ENCODE measurements at regions not wholly inside any gene's neighbourhood (a gene's known extent, or its start where the extent isn't known, plus 50 kb on each side); places are given as distances from the start of the nearest gene placed in this dataset.
"Not testable (repeated sequence)": the region's sequence is repeated elsewhere in the genome, so short reads cannot be mapped to it uniquely, and the experiment has no call there.

GRCh38 chr15:34528055-34528754 is 55.2 kb downstream of the GOLGA8B start:
- H3K4me1 Mint-ChIP-seq (ENCODE audit: low read depth); DNase-seq; H3K9me3 Mint-ChIP-seq; H3K36me3 Mint-ChIP-seq (ENCODE audit: insufficient read depth in 2 of 2); ATAC-seq (replicated peaks in 1 of 2); H3K4me3 Mint-ChIP-seq; H3K27ac Mint-ChIP-seq; H3K27me3 Mint-ChIP-seq (ENCODE audit: low read depth): not testable (repeated sequence)

GRCh38 chr15:34527641-34528040 is 55.8 kb downstream of the GOLGA8B start:
- not testable (repeated sequence) for H3K4me3 Mint-ChIP-seq; H3K27me3 Mint-ChIP-seq (ENCODE audit: low read depth)

GRCh38 chr15:34523849-34524248 is 59.6 kb downstream of the GOLGA8B start:
- not testable (repeated sequence) for H3K27ac Mint-ChIP-seq; H3K27me3 Mint-ChIP-seq (ENCODE audit: low read depth); H3K36me3 Mint-ChIP-seq (ENCODE audit: insufficient read depth in 2 of 2); DNase-seq; H3K4me1 Mint-ChIP-seq (ENCODE audit: low read depth); H3K4me3 Mint-ChIP-seq; H3K9me3 Mint-ChIP-seq
- ATAC-seq (replicated peaks in 1 of 2): peak in 1 of 2 donors; percentile 43

More at GRCh38 chr15:34527641-34528040, 55.8 kb downstream of the GOLGA8B start:
- H3K27ac Mint-ChIP-seq; DNase-seq; H3K36me3 Mint-ChIP-seq (ENCODE audit: insufficient read depth in 2 of 2); H3K9me3 Mint-ChIP-seq; H3K4me1 Mint-ChIP-seq (ENCODE audit: low read depth); ATAC-seq (replicated peaks in 1 of 2): not testable (repeated sequence)

GRCh38 chr15:34522601-34523000 is 60.9 kb downstream of the GOLGA8B start:
- not testable (repeated sequence) for H3K4me1 Mint-ChIP-seq (ENCODE audit: low read depth); DNase-seq; H3K4me3 Mint-ChIP-seq; H3K36me3 Mint-ChIP-seq (ENCODE audit: insufficient read depth in 2 of 2); H3K27me3 Mint-ChIP-seq (ENCODE audit: low read depth); ATAC-seq (replicated peaks in 1 of 2); H3K27ac Mint-ChIP-seq; H3K9me3 Mint-ChIP-seq

- not testable (repeated sequence) for H3K36me3 Mint-ChIP-seq (ENCODE audit: insufficient read depth in 2 of 2); H3K27me3 Mint-ChIP-seq (ENCODE audit: low read depth); H3K9me3 Mint-ChIP-seq; H3K4me1 Mint-ChIP-seq (ENCODE audit: low read depth); DNase-seq; H3K27ac Mint-ChIP-seq; ATAC-seq (replicated peaks in 1 of 2); H3K4me3 Mint-ChIP-seq
Measured at GRCh38 chr15:34521802-34522485, 61.5 kb downstream of the GOLGA8B start.

- no peaks in the 10 kb centered on the region for H3K9me3 Mint-ChIP-seq
- H3K36me3 Mint-ChIP-seq (ENCODE audit: insufficient read depth in 2 of 2): no peaks in the 10 kb centered on the region
Measured at GRCh38 chr15:34520566-34520965, 62.9 kb downstream of the GOLGA8B start.

GRCh38 chr15:34520010-34520409 is 63.4 kb downstream of the GOLGA8B start:
- not testable (repeated sequence) for H3K9me3 Mint-ChIP-seq; DNase-seq; H3K4me3 Mint-ChIP-seq; ATAC-seq (replicated peaks in 1 of 2); H3K4me1 Mint-ChIP-seq (ENCODE audit: low read depth); H3K36me3 Mint-ChIP-seq (ENCODE audit: insufficient read depth in 2 of 2); H3K27ac Mint-ChIP-seq
- peaks cover 21% of the 10 kb centered on the region for H3K27me3 Mint-ChIP-seq (ENCODE audit: low read depth)

More at GRCh38 chr15:34520566-34520965, 62.9 kb downstream of the GOLGA8B start:
- no peak for DNase-seq
- Mint-ChIP-seq H3K4me1 (ENCODE audit: low read depth) (no peaks in the 10 kb centered on the region), H3K27me3 (ENCODE audit: low read depth) (peaks cover 17% of the 10 kb centered on the region), H3K4me3 (no peak overlapping the region), H3K27ac (no peak overlapping the region)
- no peak for ATAC-seq (replicated peaks in 1 of 2)

GRCh38 chr15:34514251-34514670 is 69.2 kb downstream of the GOLGA8B start:
- H3K36me3 Mint-ChIP-seq (ENCODE audit: insufficient read depth in 2 of 2): peaks cover 1 to 3% of the 10 kb centered on the region in 2 donors
- peaks cover 24% of the 10 kb centered on the region for H3K4me1 Mint-ChIP-seq (ENCODE audit: low read depth)
- peaks cover 59% of the 10 kb centered on the region for H3K27me3 Mint-ChIP-seq (ENCODE audit: low read depth)
- H3K4me3 Mint-ChIP-seq: peak overlapping the region; percentile 83 to 90
- DNase-seq (peak; percentile 16 to 52), ATAC-seq (replicated peaks in 1 of 2) (peak; percentile 76 to 81)
- no peak overlapping the region for H3K27ac Mint-ChIP-seq
- no peaks in the 10 kb centered on the region for H3K9me3 Mint-ChIP-seq

- no peak overlapping the region for H3K27ac Mint-ChIP-seq
- H3K4me1 Mint-ChIP-seq (ENCODE audit: low read depth): peaks cover 24% of the 10 kb centered on the region
- H3K36me3 Mint-ChIP-seq (ENCODE audit: insufficient read depth in 2 of 2): peaks cover 1 to 3% of the 10 kb centered on the region in 2 donors
- DNase-seq (no peak), ATAC-seq (replicated peaks in 1 of 2) (no peak)
- no peaks in the 10 kb centered on the region for H3K9me3 Mint-ChIP-seq
- H3K27me3 Mint-ChIP-seq (ENCODE audit: low read depth): peaks cover 59% of the 10 kb centered on the region
- peak overlapping the region; percentile 42 to 90 for H3K4me3 Mint-ChIP-seq
Measured at GRCh38 chr15:34512628-34513027, 70.8 kb downstream of the GOLGA8B start.

GRCh38 chr15:34501131-34501530 is 63.5 kb upstream of the GOLGA8A start:
- Mint-ChIP-seq H3K27ac (no peak overlapping the region), H3K4me3 (no peak overlapping the region), H3K9me3 (no peaks in the 10 kb centered on the region), H3K36me3 (ENCODE audit: insufficient read depth in 2 of 2) (no peaks in the 10 kb centered on the region), H3K4me1 (ENCODE audit: low read depth) (no peaks in the 10 kb centered on the region), H3K27me3 (ENCODE audit: low read depth) (peaks cover 62% of the 10 kb centered on the region)
- no peak for DNase-seq
- no peak for ATAC-seq (replicated peaks in 1 of 2)

- peaks cover 3% of the 10 kb centered on the region in 2 donors for H3K9me3 Mint-ChIP-seq
- DNase-seq (no peak), ATAC-seq (replicated peaks in 1 of 2) (no peak)
- peak overlapping the region in 1 of 2 donors; percentile 65 for H3K4me3 Mint-ChIP-seq
- peaks cover 71% of the 10 kb centered on the region for H3K27me3 Mint-ChIP-seq (ENCODE audit: low read depth)
- peaks cover 3 to 4% of the 10 kb centered on the region in 2 donors for H3K36me3 Mint-ChIP-seq (ENCODE audit: insufficient read depth in 2 of 2)
- no peak overlapping the region for H3K27ac Mint-ChIP-seq
- H3K4me1 Mint-ChIP-seq (ENCODE audit: low read depth): peaks cover 6% of the 10 kb centered on the region
Measured at GRCh38 chr15:34496207-34496995, 58.8 kb upstream of the GOLGA8A start.

- ATAC-seq (replicated peaks in 1 of 2); H3K9me3 Mint-ChIP-seq; H3K27ac Mint-ChIP-seq; H3K4me1 Mint-ChIP-seq (ENCODE audit: low read depth); H3K36me3 Mint-ChIP-seq (ENCODE audit: insufficient read depth in 2 of 2); DNase-seq: not testable (repeated sequence)
- Mint-ChIP-seq H3K27me3 (ENCODE audit: low read depth) (peaks cover 73% of the 10 kb centered on the region), H3K4me3 (peak overlapping the region in 1 of 2 donors; percentile 65)
Measured at GRCh38 chr15:34495707-34496106, 58.1 kb upstream of the GOLGA8A start.

GRCh38 chr15:34494084-34494399 is 56.4 kb upstream of the GOLGA8A start:
- H3K4me3 Mint-ChIP-seq: no peak overlapping the region
- DNase-seq: no peak
- H3K4me1 Mint-ChIP-seq (ENCODE audit: low read depth): peaks cover 6% of the 10 kb centered on the region
- ATAC-seq (replicated peaks in 1 of 2): no peak
- H3K27me3 Mint-ChIP-seq (ENCODE audit: low read depth): peaks cover 74% of the 10 kb centered on the region
- H3K36me3 Mint-ChIP-seq (ENCODE audit: insufficient read depth in 2 of 2): peaks cover 3 to 8% of the 10 kb centered on the region in 2 donors
- peaks cover 3% of the 10 kb centered on the region in 2 donors for H3K9me3 Mint-ChIP-seq
- H3K27ac Mint-ChIP-seq: no peak overlapping the region
